ENCODE measurements at regions not wholly inside any gene's neighbourhood (a gene's known extent, or its start where the extent isn't known, plus 50 kb on each side); places are given as distances from the start of the nearest gene placed in this dataset.

- no peak overlapping the region for H2AFZ ChIP-seq (ENCODE audit: low read length)
- no peak overlapping the region for H4K5ac ChIP-seq (ENCODE audit: insufficient read length, low read depth, low read length)
- no peak overlapping the region for H2BK15ac ChIP-seq (ENCODE audit: low read length)
- 88% methylated on average over 4 of the region's 4 CpGs; no CpG with 5 or more reads in 1 of the 2 experiments for WGBS, 2 experiments (ENCODE audit: extremely low coverage in 1 of 2, insufficient coverage in 1 of 2, insufficient read length in 1 of 2, insufficient replicate concordance in 2 of 2, low coverage in 1 of 2, low lambda C conversion rate in 2 of 2, missing lambda C conversion rate in 1 of 2)
- H3K4me3 ChIP-seq (ENCODE audit: extremely low read depth in 1 of 4, insufficient read depth in 2 of 4, low read depth in 3 of 4, low read length in 4 of 4): no peak overlapping the region
- H3K4ac ChIP-seq (replicated peaks; ENCODE audit: insufficient read length, low read depth, low read length): no peak overlapping the region
- no peaks in the 10 kb centered on the region for H3K79me2 ChIP-seq (ENCODE audit: control insufficient read depth in 1 of 2, insufficient read depth in 2 of 2, low read length in 2 of 2)
- H3K4me2 ChIP-seq (ENCODE audit: insufficient read depth in 1 of 2, low read depth in 2 of 2, low read length in 2 of 2): no peak overlapping the region
- DNase-seq (ENCODE audit: low read depth in 1 of 2, low spot score in 2 of 2) (no peak), FAIRE-seq (no peak)
- H3K27ac ChIP-seq (ENCODE audit: low read depth, low read length): no peak overlapping the region
- no peaks in the 10 kb centered on the region for H3K9me3 ChIP-seq (ENCODE audit: insufficient read depth in 2 of 2, low read depth in 1 of 2, low read length in 1 of 2)
- H3K36me3 ChIP-seq (ENCODE audit: control insufficient read depth in 2 of 4, insufficient read depth in 4 of 4, low read length in 3 of 4): no peaks in the 10 kb centered on the region
- peaks cover 12 to 34% (median 31%) of the 10 kb centered on the region in 4 experiments for H3K27me3 ChIP-seq (replicated peaks in 1 of 4; ENCODE audit: control insufficient read depth in 3 of 4, extremely low read depth in 1 of 4, insufficient read depth in 3 of 4, low read length in 3 of 4)
- H3K23me2 ChIP-seq (ENCODE audit: low read depth, low read length): peaks cover 21% of the 10 kb centered on the region; the same call in 1 of the 2 replicates
- POLR2A ChIA-PET (ENCODE audit: partially characterized antibody): no interaction called here
- H3K79me1 ChIP-seq (ENCODE audit: low read depth, low read length): no peaks in the 10 kb centered on the region
- H2BK120ac ChIP-seq (replicated peaks; ENCODE audit: low read depth, low read length): no peak overlapping the region
- H3K9ac ChIP-seq (replicated peaks in 1 of 4; ENCODE audit: extremely low read depth in 1 of 4, low read depth in 3 of 4, low read length in 3 of 4): no peak overlapping the region
- H2BK5ac ChIP-seq (ENCODE audit: low read depth, low read length): no peak overlapping the region
- no peak overlapping the region for H2BK20ac ChIP-seq (ENCODE audit: low read length)
- H2AK5ac ChIP-seq (ENCODE audit: low read depth, low read length): no peak overlapping the region
- no peak overlapping the region for H4K8ac ChIP-seq (ENCODE audit: extremely low read depth, insufficient read depth, low read length)
- no peak overlapping the region for H3K18ac ChIP-seq (ENCODE audit: extremely low read depth, low read length)
- CTCF ChIA-PET (ENCODE audit: partially characterized antibody): interaction anchor here (1.1 to 1.3 kb wide), 3 partner anchors 16 to 72 kb away, joined by 3 to 6 read pairs (median 3); no protein-coding TSS in a partner anchor
- H2BK12ac ChIP-seq (ENCODE audit: low read depth, low read length): no peak overlapping the region
- H4K20me1 ChIP-seq (replicated peaks in 1 of 2; ENCODE audit: control insufficient read depth in 1 of 2, insufficient read depth in 2 of 2, low read length in 2 of 2): no peaks in the 10 kb centered on the region
- H3K14ac ChIP-seq (ENCODE audit: insufficient read length): no peak overlapping the region
- no peak overlapping the region for H3K56ac ChIP-seq (replicated peaks; ENCODE audit: insufficient read length, low read depth, low read length)
- peaks cover 8 to 22% (median 14%) of the 10 kb centered on the region in 4 experiments for H3K4me1 ChIP-seq (replicated peaks in 1 of 4; ENCODE audit: control insufficient read depth in 3 of 4, insufficient read depth in 4 of 4, low read length in 3 of 4)
- no peak overlapping the region for H3K23ac ChIP-seq (ENCODE audit: insufficient read length)
- H4K91ac ChIP-seq (replicated peaks; ENCODE audit: insufficient read length, low read length): no peak overlapping the region
- TF ChIP-seq SIN3A (conservative IDR thresholded peaks at IDR 0.05 in 1 of 2, IDR thresholded peaks at IDR 0.05 in 1 of 2; ENCODE audit: low read depth in 1 of 2, low read length in 2 of 2) (no peak), FOSL1 (IDR thresholded peaks at IDR 0.05; ENCODE audit: insufficient read depth, low read depth, low read length) (no peak), BACH1 (IDR thresholded peaks at IDR 0.05; ENCODE audit: low read length) (no peak), JUN (IDR thresholded peaks at IDR 0.05; ENCODE audit: low read depth, low read length) (no peak), RFX5 (IDR thresholded peaks at IDR 0.05; ENCODE audit: borderline replicate concordance, low read depth, low read length) (no peak), POLR2A (IDR thresholded peaks at IDR 0.05; ENCODE audit: control extremely low read depth in 1 of 2, low read depth in 2 of 2, low read length in 2 of 2) (no peak), USF2 (IDR thresholded peaks at IDR 0.05; ENCODE audit: low read length) (no peak), RBBP5 (IDR thresholded peaks at IDR 0.05; ENCODE audit: borderline replicate concordance, low read depth, low read length) (no peak), RXRA (IDR thresholded peaks at IDR 0.05; ENCODE audit: insufficient read depth, low read depth, low read length) (no peak), EP300 (IDR thresholded peaks at IDR 0.05; ENCODE audit: borderline replicate concordance in 1 of 2, low read depth in 2 of 2, low read length in 2 of 2) (no peak), POU5F1 (IDR thresholded peaks at IDR 0.05; ENCODE audit: low read depth, low read length) (no peak), KDM5A (IDR thresholded peaks at IDR 0.05; ENCODE audit: low read length) (no peak), TBP (IDR thresholded peaks at IDR 0.05; ENCODE audit: low read depth, low read length) (no peak)
These were observed 148.1 kb upstream of the UMPS start for GRCh38 chr3:124582196-124582595.
